ENCODE measurements at regions not wholly inside any gene's neighbourhood (a gene's known extent, or its start where the extent isn't known, plus 50 kb on each side); places are given as distances from the start of the nearest gene placed in this dataset.

GRCh38 chr9:135321580-135321979 lies 158.0 kb upstream of the PPP1R26 start:
- DNase-seq (ENCODE audit: insufficient read length) (no peak), FAIRE-seq (no peak)
- TF ChIP-seq TAF1 (IDR thresholded peaks at IDR 0.05; ENCODE audit: borderline replicate concordance, low read depth, low read length) (no peak), POLR2A (IDR thresholded peaks at IDR 0.05; ENCODE audit: low read depth, low read length) (no peak), POLR2AphosphoS5 (IDR thresholded peaks at IDR 0.05; ENCODE audit: low read depth, low read length) (no peak)

GRCh38 chr9:135324329-135324728 lies 155.3 kb upstream of the PPP1R26 start:
- no peak for DNase-seq (ENCODE audit: insufficient read length)
- TF ChIP-seq POLR2AphosphoS5 (IDR thresholded peaks at IDR 0.05; ENCODE audit: low read depth, low read length) (no peak), TAF1 (IDR thresholded peaks at IDR 0.05; ENCODE audit: borderline replicate concordance, low read depth, low read length) (no peak), POLR2A (IDR thresholded peaks at IDR 0.05; ENCODE audit: low read depth, low read length) (no peak)

GRCh38 chr9:135326141-135326540 lies 153.4 kb upstream of the PPP1R26 start:
- DNase-seq (ENCODE audit: insufficient read length) (no peak), FAIRE-seq (no peak)
- TF ChIP-seq POLR2A (IDR thresholded peaks at IDR 0.05; ENCODE audit: low read depth, low read length), result no peak
- no peak for TF ChIP-seq TAF1 (IDR thresholded peaks at IDR 0.05; ENCODE audit: borderline replicate concordance, low read depth, low read length)
- TF ChIP-seq POLR2AphosphoS5 (IDR thresholded peaks at IDR 0.05; ENCODE audit: low read depth, low read length), result no peak

More at GRCh38 chr9:135324329-135324728, 155.3 kb upstream of the PPP1R26 start:
- FAIRE-seq, result no peak

- TF ChIP-seq POLR2AphosphoS5 (IDR thresholded peaks at IDR 0.05; ENCODE audit: low read depth, low read length) (no peak), TAF1 (IDR thresholded peaks at IDR 0.05; ENCODE audit: borderline replicate concordance, low read depth, low read length) (no peak), POLR2A (IDR thresholded peaks at IDR 0.05; ENCODE audit: low read depth, low read length) (no peak)
- FAIRE-seq (no peak), DNase-seq (ENCODE audit: insufficient read length) (no peak)
Measured at GRCh38 chr9:135326633-135327152, 152.9 kb upstream of the PPP1R26 start.

- no peak for TF ChIP-seq POLR2A (IDR thresholded peaks at IDR 0.05; ENCODE audit: low read depth, low read length)
- no peak for DNase-seq (ENCODE audit: insufficient read length)
- FAIRE-seq, result no peak
Measured at GRCh38 chr9:135328485-135329417, 150.8 kb upstream of the PPP1R26 start.

GRCh38 chr9:135329571-135330306 lies 149.8 kb upstream of the PPP1R26 start:
- TF ChIP-seq POLR2A (IDR thresholded peaks at IDR 0.05; ENCODE audit: low read depth, low read length) (no peak), TAF1 (IDR thresholded peaks at IDR 0.05; ENCODE audit: borderline replicate concordance, low read depth, low read length) (no peak), POLR2AphosphoS5 (IDR thresholded peaks at IDR 0.05; ENCODE audit: low read depth, low read length) (no peak)
- FAIRE-seq (no peak), DNase-seq (ENCODE audit: insufficient read length) (no peak)

- no peak for DNase-seq (ENCODE audit: insufficient read length)
- TF ChIP-seq POLR2AphosphoS5 (IDR thresholded peaks at IDR 0.05; ENCODE audit: low read depth, low read length), result no peak
- TF ChIP-seq POLR2A (IDR thresholded peaks at IDR 0.05; ENCODE audit: low read depth, low read length), result no peak
- TF ChIP-seq TAF1 (IDR thresholded peaks at IDR 0.05; ENCODE audit: borderline replicate concordance, low read depth, low read length), result no peak
- FAIRE-seq, result no peak
Measured at GRCh38 chr9:135330307-135330631, 149.3 kb upstream of the PPP1R26 start.

GRCh38 chr9:135330685-135331590 lies 148.6 kb upstream of the PPP1R26 start:
- DNase-seq (ENCODE audit: insufficient read length) (no peak), FAIRE-seq (no peak)
- TF ChIP-seq POLR2AphosphoS5 (IDR thresholded peaks at IDR 0.05; ENCODE audit: low read depth, low read length) (no peak), POLR2A (IDR thresholded peaks at IDR 0.05; ENCODE audit: low read depth, low read length) (no peak), TAF1 (IDR thresholded peaks at IDR 0.05; ENCODE audit: borderline replicate concordance, low read depth, low read length) (no peak)

GRCh38 chr9:135332516-135332915 lies 147.1 kb upstream of the PPP1R26 start:
- FAIRE-seq, result no peak
- TF ChIP-seq POLR2A (IDR thresholded peaks at IDR 0.05; ENCODE audit: low read depth, low read length), result no peak
- no peak for TF ChIP-seq TAF1 (IDR thresholded peaks at IDR 0.05; ENCODE audit: borderline replicate concordance, low read depth, low read length)
- TF ChIP-seq POLR2AphosphoS5 (IDR thresholded peaks at IDR 0.05; ENCODE audit: low read depth, low read length), result no peak
- no peak for DNase-seq (ENCODE audit: insufficient read length)

GRCh38 chr9:135332979-135333748 lies 146.4 kb upstream of the PPP1R26 start:
- DNase-seq (ENCODE audit: insufficient read length) (no peak), FAIRE-seq (no peak)
- TF ChIP-seq TAF1 (IDR thresholded peaks at IDR 0.05; ENCODE audit: borderline replicate concordance, low read depth, low read length) (no peak), POLR2A (IDR thresholded peaks at IDR 0.05; ENCODE audit: low read depth, low read length) (no peak), POLR2AphosphoS5 (IDR thresholded peaks at IDR 0.05; ENCODE audit: low read depth, low read length) (no peak)

Measured in GM12892 (cell line).